OCI-LY7 (cell line): ENCODE measurements at regions not wholly inside any gene's neighbourhood (a gene's known extent, or its start where the extent isn't known, plus 50 kb on each side); places are given as distances from the start of the nearest gene placed in this dataset.

Source experiments
- BruUV-seq: library from RNA; stranded (reverse); fragments of 400-500 nt; replicated peaks from 2 replicates; lab custom pipeline; 2021; lab: Mats Ljungman, UMichigan
- CTCF ChIA-PET: fragments of 300-600 bp; sonication (Branson Sonifier 250); formaldehyde crosslinking; loops from one replicate; lab custom pipeline; 2022; ENCODE audit warnings: antibody characterized with exemption; ENCODE audit not compliant: unreplicated experiment; lab: Charles Lee
- POLR2A ChIA-PET: fragments of 300-600 bp; sonication (Branson Sonifier 250); formaldehyde crosslinking; loops from one replicate; lab custom pipeline; 2022; ENCODE audit warnings: antibody characterized with exemption; lab: Charles Lee
- DNase-seq: peaks from one replicate; pipeline ENCODE4 v3.0.0-alpha.2; 2015; ENCODE audit warnings: low spot score
- H2AFZ ChIP-seq: fragments of 200-600 bp; sonication (generic), shearing (Covaris generic); 2 replicates; pipeline ENCODE4 v1.6.1; 2014; ENCODE audit warnings: mild to moderate bottlenecking, antibody characterized with exemption, low read length, moderate library complexity
- H3K27ac ChIP-seq: fragments of 200-600 bp; sonication (generic); 2 replicates; pipeline ENCODE4 v1.5.1; 2014; ENCODE audit warnings: mixed run types, low read depth, mild to moderate bottlenecking, moderate library complexity, low read length, inconsistent platforms; ENCODE audit not compliant: poor library complexity, severe bottlenecking
- H3K36me3 ChIP-seq: fragments of 200-600 bp; sonication (generic); 2 replicates; pipeline ENCODE4 v1.6.1; 2014; ENCODE audit warnings: mild to moderate bottlenecking, antibody characterized with exemption, low read length, moderate library complexity, mixed read lengths; ENCODE audit not compliant: insufficient read depth
- H3K4me1 ChIP-seq: fragments of 200-600 bp; sonication (generic); 2 replicates; pipeline ENCODE4 v1.5.1; 2014; ENCODE audit warnings: mild to moderate bottlenecking, low read length; ENCODE audit not compliant: insufficient read depth, poor library complexity, severe bottlenecking
- H3K4me2 ChIP-seq: fragments of 200-600 bp; sonication (generic); 2 replicates; pipeline ENCODE4 v1.6.1; 2014; ENCODE audit warnings: mild to moderate bottlenecking, low read length
- H3K4me3 ChIP-seq: fragments of 200-600 bp; sonication (generic); 2 replicates; pipeline ENCODE4 v1.5.1; 2014; ENCODE audit warnings: mild to moderate bottlenecking, low read depth, low read length; ENCODE audit not compliant: poor library complexity, severe bottlenecking
- H3K79me2 ChIP-seq: fragments of 200-600 bp; sonication (generic); 2 replicates; pipeline ENCODE4 v1.6.1; 2016; ENCODE audit warnings: low read depth, mild to moderate bottlenecking, low read length, moderate library complexity, mixed read lengths; ENCODE audit not compliant: insufficient read depth
- H3K9me2 ChIP-seq: fragments of 200-600 bp; sonication (generic); 2 replicates; pipeline ENCODE4 v1.6.1; 2016; ENCODE audit warnings: mild to moderate bottlenecking, low read length, mixed read lengths; ENCODE audit not compliant: insufficient read depth
- H3K9me3 ChIP-seq: fragments of 200-600 bp; sonication (generic); 2 replicates; pipeline ENCODE4 v1.6.1; 2014; ENCODE audit warnings: mild to moderate bottlenecking, mixed run types, low read length, mixed read lengths
- H4K20me1 ChIP-seq: fragments of 200-600 bp; sonication (generic); 2 replicates; pipeline ENCODE4 v1.6.1; 2014; ENCODE audit warnings: mild to moderate bottlenecking, antibody characterized with exemption, low read length, moderate library complexity, mixed read lengths; ENCODE audit not compliant: insufficient read depth
- EZH2phosphoT487 ChIP-seq: fragments of 200-600 bp; sonication (generic); IDR thresholded peaks from 2 replicates; pipeline ENCODE4 v1.6.1; 2018; ENCODE audit warnings: low read depth, borderline replicate concordance, mild to moderate bottlenecking, mixed run types, antibody characterized with exemption, low read length, moderate library complexity, mixed read lengths
- intact Hi-C: fragments of 100-400 bp; cut with micrococcal nuclease; formaldehyde crosslinking; loops from one replicate; pipeline ENCODE4 v1.10.0; 2022; ENCODE audit not compliant: unreplicated experiment
- TF ChIP-seq, protein P1 (sequence below): fragments of 200-600 bp; sonication (generic); conservative IDR thresholded peaks from 2 replicates; pipeline ENCODE4 v1.5.1; 2014; ENCODE audit warnings: mild to moderate bottlenecking, antibody characterized with exemption, low read length, moderate library complexity, mixed read lengths

DNA sequence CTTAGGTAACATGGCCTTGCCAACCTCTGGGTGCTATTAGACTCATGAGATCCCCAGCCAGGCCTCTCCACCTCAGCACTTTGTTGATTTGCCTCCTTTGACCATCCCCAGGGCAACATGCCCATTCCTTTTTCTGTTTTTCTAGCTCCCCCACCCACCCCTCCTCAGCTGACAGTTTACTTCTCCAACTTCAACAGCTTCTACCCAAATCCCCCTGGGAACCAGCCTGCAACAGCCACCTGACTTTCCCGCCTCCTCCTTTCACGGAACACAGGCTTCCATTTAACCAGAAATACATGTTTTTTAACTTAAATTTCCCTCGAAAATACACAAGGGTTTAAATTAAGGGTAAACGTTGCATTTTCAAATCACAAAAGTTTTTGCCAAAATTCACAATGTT is 117.3 kb downstream of the DLEU7 start:
- intact Hi-C loops = no loop called here
- H3K9me2 ChIP-seq = 0 out of 2 replicates have a peak, but pooled peaks cover 5% of the 10 kb centered on the region
- no peaks in the 10 kb centered on the region; the same call in 1 of the 2 replicates for H3K36me3 ChIP-seq
- DNase-seq = peak; percentile 42
- no peaks in the 10 kb centered on the region for H4K20me1 ChIP-seq
- peaks cover 9% of the 10 kb centered on the region; the same call in 1 of the 2 replicates for H3K9me3 ChIP-seq
- no TSS peak for BruUV-seq
- H3K4me2 ChIP-seq = peak overlapping the region; percentile 17
- CTCF ChIA-PET = no interaction called here
- no peak overlapping the region for H3K27ac ChIP-seq
- H3K4me3 ChIP-seq = no peak overlapping the region
- H3K79me2 ChIP-seq = no peaks in the 10 kb centered on the region
- TF ChIP-seq, protein P1, sequence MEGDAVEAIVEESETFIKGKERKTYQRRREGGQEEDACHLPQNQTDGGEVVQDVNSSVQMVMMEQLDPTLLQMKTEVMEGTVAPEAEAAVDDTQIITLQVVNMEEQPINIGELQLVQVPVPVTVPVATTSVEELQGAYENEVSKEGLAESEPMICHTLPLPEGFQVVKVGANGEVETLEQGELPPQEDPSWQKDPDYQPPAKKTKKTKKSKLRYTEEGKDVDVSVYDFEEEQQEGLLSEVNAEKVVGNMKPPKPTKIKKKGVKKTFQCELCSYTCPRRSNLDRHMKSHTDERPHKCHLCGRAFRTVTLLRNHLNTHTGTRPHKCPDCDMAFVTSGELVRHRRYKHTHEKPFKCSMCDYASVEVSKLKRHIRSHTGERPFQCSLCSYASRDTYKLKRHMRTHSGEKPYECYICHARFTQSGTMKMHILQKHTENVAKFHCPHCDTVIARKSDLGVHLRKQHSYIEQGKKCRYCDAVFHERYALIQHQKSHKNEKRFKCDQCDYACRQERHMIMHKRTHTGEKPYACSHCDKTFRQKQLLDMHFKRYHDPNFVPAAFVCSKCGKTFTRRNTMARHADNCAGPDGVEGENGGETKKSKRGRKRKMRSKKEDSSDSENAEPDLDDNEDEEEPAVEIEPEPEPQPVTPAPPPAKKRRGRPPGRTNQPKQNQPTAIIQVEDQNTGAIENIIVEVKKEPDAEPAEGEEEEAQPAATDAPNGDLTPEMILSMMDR = no peak
- POLR2A ChIA-PET = interaction anchor here (0.6 to 1.8 kb wide), 7 partner anchors 8 to 331 kb away, joined by 3 to 4 read pairs (median 3); no protein-coding TSS in a partner anchor
- peak overlapping the region; percentile 51; the same call in 1 of the 2 replicates for H2AFZ ChIP-seq
- H3K4me1 ChIP-seq = peaks cover 19% of the 10 kb centered on the region

DNA sequence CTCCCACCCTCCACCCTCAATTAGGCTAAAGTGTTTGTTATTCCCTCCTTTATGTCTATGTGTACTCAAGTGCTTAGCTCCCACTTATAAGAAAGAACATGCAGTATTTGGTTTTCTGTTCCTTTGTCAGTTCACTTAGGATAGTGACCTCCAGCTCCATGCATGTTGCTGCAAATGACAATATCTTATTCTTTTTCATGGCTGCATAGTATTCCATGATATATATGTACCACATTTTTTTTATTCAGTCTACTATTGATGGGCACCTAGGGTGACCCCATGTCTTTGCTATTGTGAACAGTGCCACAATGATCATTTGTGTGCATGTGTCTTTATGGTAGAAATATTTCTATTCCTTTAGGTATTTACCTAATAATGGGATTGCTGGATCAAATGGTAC is 114.3 kb downstream of the DLEU7 start:
- Histone ChIP-seq H4K20me1 (no peaks in the 10 kb centered on the region), H3K4me2 (no peak overlapping the region), H3K4me1 (peaks cover 19% of the 10 kb centered on the region), H3K4me3 (no peak overlapping the region), H3K27ac (no peak overlapping the region), H3K9me2 (no peaks in the 10 kb centered on the region), H3K36me3 (no peaks in the 10 kb centered on the region; the same call in 1 of the 2 replicates), H2AFZ (no peak overlapping the region), H3K79me2 (no peaks in the 10 kb centered on the region), H3K9me3 (peaks cover 17% of the 10 kb centered on the region; the same call in 1 of the 2 replicates)
- no peak for TF ChIP-seq EZH2phosphoT487
- TF ChIP-seq, protein P1 = no peak
- DNase-seq = no peak
- BruUV-seq = no TSS peak
- CTCF ChIA-PET = no interaction called here
- intact Hi-C loops = no loop called here
- POLR2A ChIA-PET = no interaction called here

DNA sequence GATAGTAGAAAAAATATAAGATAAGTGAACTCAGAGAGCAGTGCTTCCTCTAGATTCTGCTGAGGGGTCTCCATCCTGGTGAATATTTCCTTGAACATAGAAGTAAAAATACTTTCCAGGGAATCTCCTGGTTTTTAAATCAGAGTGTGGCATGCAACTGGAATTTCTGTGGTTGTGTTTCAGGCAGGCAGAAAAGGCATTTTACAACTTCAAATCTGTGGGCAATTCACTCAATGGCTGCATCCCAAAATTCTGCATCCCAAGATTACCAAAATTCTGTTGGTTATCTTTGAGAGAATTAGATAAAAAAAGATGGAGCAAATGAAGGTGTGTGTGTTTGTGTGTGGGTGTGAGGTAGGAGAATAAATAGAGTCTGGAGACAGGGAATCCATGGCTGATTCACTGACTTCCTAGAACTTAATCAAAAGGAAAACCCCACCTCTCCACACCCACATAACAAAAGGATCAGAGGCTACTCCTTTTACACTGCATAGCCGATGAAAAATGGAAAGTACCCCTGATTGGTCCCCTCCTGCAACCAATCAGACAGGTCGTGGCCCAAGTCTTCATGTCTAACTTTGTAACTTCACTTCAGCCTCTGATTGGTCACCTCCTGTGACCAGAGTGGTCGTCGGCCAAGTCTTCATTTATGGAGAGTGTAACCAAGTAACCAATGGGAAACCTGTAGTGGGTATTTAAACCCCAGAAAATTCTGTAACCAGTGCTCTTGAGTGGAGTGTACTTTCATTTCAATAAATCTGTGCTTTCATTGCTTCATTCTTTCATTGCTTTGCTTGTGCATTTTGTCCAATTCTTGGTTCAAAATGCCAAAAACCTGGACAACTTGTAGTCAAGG is 112.8 kb downstream of the DLEU7 start:
- intact Hi-C loops = no loop called here
- Histone ChIP-seq H4K20me1 (no peaks in the 10 kb centered on the region), H3K4me1 (peaks cover 19% of the 10 kb centered on the region), H3K36me3 (no peaks in the 10 kb centered on the region; the same call in 1 of the 2 replicates), H3K27ac (no peak overlapping the region), H3K4me2 (no peak overlapping the region), H3K9me2 (no peaks in the 10 kb centered on the region), H3K79me2 (no peaks in the 10 kb centered on the region), H2AFZ (no peak overlapping the region), H3K4me3 (no peak overlapping the region), H3K9me3 (peaks cover 17% of the 10 kb centered on the region; the same call in 1 of the 2 replicates)
- POLR2A ChIA-PET = interaction anchor here (0.6 kb wide), 1 partner anchor 88 kb away, joined by 3 read pairs; no protein-coding TSS in a partner anchor
- CTCF ChIA-PET = no interaction called here
- DNase-seq = no peak
- no TSS peak for BruUV-seq
- TF ChIP-seq EZH2phosphoT487 = no peak
- TF ChIP-seq, protein P1 = no peak
